ENCODE measurements at regions not wholly inside any gene's neighbourhood (a gene's known extent, or its start where the extent isn't known, plus 50 kb on each side); places are given as distances from the start of the nearest gene placed in this dataset.

DNA sequence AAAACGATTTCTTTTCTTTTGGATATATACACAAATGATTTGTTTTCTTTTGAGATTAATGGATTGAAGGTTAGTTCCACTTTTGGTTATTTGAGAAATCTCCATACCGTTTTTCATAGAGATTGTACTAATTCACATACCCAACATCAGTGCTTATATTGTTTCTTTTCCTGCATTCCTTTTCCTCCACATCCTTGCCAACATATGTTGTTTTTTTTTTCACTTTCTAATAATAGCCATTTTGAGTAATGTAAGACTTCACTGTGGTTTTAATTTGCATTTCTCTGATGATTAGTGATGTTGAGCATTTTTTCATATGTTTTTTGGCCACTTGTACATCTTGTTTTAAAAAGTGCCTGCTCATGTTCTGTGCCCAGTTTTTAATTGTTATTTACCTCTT is 846.4 kb upstream of the EYS start:
- TF ChIP-seq REST (tag by site-specific recombination; IDR thresholded peaks at IDR 0.05) (no peak), ZBTB8A (tag by site-specific recombination; IDR thresholded peaks at IDR 0.05) (no peak), ZNF292 (tag by site-specific recombination; IDR thresholded peaks at IDR 0.05; ENCODE audit: borderline replicate concordance, low read depth) (no peak), TRIM28 (IDR thresholded peaks at IDR 0.05; ENCODE audit: borderline replicate concordance, low read length) (no peak), KLF9 (tag by site-specific recombination; IDR thresholded peaks at IDR 0.05; ENCODE audit: low read depth) (no peak), KLF16 (tag by site-specific recombination; IDR thresholded peaks at IDR 0.05) (no peak), ZNF146 (tag by site-specific recombination; IDR thresholded peaks at IDR 0.05) (no peak)
- no peaks in the 10 kb centered on the region for H3K36me3 ChIP-seq (ENCODE audit: control insufficient read depth in 2 of 2, insufficient read depth in 1 of 2, low read length in 2 of 2)
- no peak overlapping the region for H3K27ac ChIP-seq (ENCODE audit: extremely low read depth, low read depth, low read length)
- ChIA-PET CTCF (no interaction called here), POLR2A (no interaction called here)
- no peaks in the 10 kb centered on the region for H3K9me3 ChIP-seq (ENCODE audit: control insufficient read depth, insufficient read depth, low read depth, low read length)
- H3K4me3 ChIP-seq (ENCODE audit: low read depth, low read length), result no peak overlapping the region
- no peaks in the 10 kb centered on the region for H3K4me1 ChIP-seq (ENCODE audit: control insufficient read depth, insufficient read depth, low read length)

GRCh38 chr6:66538551-66539135 is 831.6 kb upstream of the EYS start:
- ChIA-PET POLR2A (no interaction called here), CTCF (no interaction called here)
- Histone ChIP-seq H3K36me3 (ENCODE audit: control insufficient read depth in 2 of 2, insufficient read depth in 1 of 2, low read length in 2 of 2) (no peaks in the 10 kb centered on the region), H3K27ac (ENCODE audit: extremely low read depth, low read depth, low read length) (no peak overlapping the region), H3K4me1 (ENCODE audit: control insufficient read depth, insufficient read depth, low read length) (no peaks in the 10 kb centered on the region), H3K4me3 (ENCODE audit: low read depth, low read length) (no peak overlapping the region), H3K9me3 (ENCODE audit: control insufficient read depth, insufficient read depth, low read depth, low read length) (no peaks in the 10 kb centered on the region)
- no peak for TF ChIP-seq ZNF776 (tag by site-specific recombination; IDR thresholded peaks at IDR 0.05; ENCODE audit: borderline replicate concordance)
- TF ChIP-seq ZNF157 (tag by site-specific recombination; IDR thresholded peaks at IDR 0.05), result no peak

DNA sequence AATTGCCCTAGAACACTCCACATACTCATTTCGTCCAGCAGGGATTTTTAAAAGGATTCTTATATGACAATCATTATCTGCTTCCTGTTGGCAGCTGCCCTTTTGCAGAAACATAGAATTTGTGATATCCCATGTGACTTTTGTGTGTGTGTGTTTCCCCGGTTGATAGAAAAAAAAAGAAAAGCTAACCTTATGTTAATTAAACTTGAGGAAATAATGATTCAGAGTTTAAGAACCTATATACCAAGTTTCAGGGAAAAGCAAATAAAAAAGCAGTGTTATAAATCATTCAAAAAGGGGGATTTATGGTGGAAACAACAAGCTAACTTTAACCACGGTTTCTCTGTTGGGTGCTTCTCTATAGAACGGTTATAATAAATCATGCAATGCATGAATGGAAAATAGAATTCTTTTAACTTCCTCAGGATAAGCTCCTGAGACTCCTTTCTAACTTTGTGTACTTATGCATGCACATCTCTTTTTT is 826.9 kb upstream of the EYS start:
- no peaks in the 10 kb centered on the region for H3K9me3 ChIP-seq (ENCODE audit: control insufficient read depth, insufficient read depth, low read depth, low read length)
- ChIA-PET CTCF (interaction anchor here (0.8 kb wide), 1 partner anchor 22 kb away, joined by 4 read pairs; no protein-coding TSS in a partner anchor), POLR2A (no interaction called here)
- H3K36me3 ChIP-seq (ENCODE audit: control insufficient read depth in 2 of 2, insufficient read depth in 1 of 2, low read length in 2 of 2), result no peaks in the 10 kb centered on the region
- no peaks in the 10 kb centered on the region for H3K4me1 ChIP-seq (ENCODE audit: control insufficient read depth, insufficient read depth, low read length)
- H3K4me3 ChIP-seq (ENCODE audit: low read depth, low read length), result no peak overlapping the region
- H3K27ac ChIP-seq (ENCODE audit: extremely low read depth, low read depth, low read length), result no peak overlapping the region
- TF ChIP-seq ZNF155 (tag by site-specific recombination; IDR thresholded peaks at IDR 0.05) (no peak), ZNF354C (tag by site-specific recombination; IDR thresholded peaks at IDR 0.05; ENCODE audit: borderline replicate concordance, low read depth) (no peak), GFI1B (tag by site-specific recombination; IDR thresholded peaks at IDR 0.05) (no peak), OVOL3 (tag by site-specific recombination; IDR thresholded peaks at IDR 0.05) (no peak), ZNF530 (tag by site-specific recombination; IDR thresholded peaks at IDR 0.05; ENCODE audit: low read depth) (no peak), ZFP37 (tag by site-specific recombination; IDR thresholded peaks at IDR 0.05) (no peak), CTCF (tag by site-specific recombination; IDR thresholded peaks at IDR 0.05) (no peak), ZNF274 (IDR thresholded peaks at IDR 0.05; ENCODE audit: low read length) (no peak), ZNF274 (tag by site-specific recombination; IDR thresholded peaks at IDR 0.05; ENCODE audit: borderline replicate concordance) (no peak), IKZF3 (tag by site-specific recombination; IDR thresholded peaks at IDR 0.05) (no peak), ZNF449 (tag by site-specific recombination; IDR thresholded peaks at IDR 0.05) (no peak)
- TF ChIP-seq, protein P1, sequence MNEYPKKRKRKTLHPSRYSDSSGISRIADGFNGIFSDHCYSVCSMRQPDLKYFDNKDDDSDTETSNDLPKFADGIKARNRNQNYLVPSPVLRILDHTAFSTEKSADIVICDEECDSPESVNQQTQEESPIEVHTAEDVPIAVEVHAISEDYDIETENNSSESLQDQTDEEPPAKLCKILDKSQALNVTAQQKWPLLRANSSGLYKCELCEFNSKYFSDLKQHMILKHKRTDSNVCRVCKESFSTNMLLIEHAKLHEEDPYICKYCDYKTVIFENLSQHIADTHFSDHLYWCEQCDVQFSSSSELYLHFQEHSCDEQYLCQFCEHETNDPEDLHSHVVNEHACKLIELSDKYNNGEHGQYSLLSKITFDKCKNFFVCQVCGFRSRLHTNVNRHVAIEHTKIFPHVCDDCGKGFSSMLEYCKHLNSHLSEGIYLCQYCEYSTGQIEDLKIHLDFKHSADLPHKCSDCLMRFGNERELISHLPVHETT (tag by site-specific recombination; IDR thresholded peaks at IDR 0.05), result no peak
- TF ChIP-seq, protein P2, sequence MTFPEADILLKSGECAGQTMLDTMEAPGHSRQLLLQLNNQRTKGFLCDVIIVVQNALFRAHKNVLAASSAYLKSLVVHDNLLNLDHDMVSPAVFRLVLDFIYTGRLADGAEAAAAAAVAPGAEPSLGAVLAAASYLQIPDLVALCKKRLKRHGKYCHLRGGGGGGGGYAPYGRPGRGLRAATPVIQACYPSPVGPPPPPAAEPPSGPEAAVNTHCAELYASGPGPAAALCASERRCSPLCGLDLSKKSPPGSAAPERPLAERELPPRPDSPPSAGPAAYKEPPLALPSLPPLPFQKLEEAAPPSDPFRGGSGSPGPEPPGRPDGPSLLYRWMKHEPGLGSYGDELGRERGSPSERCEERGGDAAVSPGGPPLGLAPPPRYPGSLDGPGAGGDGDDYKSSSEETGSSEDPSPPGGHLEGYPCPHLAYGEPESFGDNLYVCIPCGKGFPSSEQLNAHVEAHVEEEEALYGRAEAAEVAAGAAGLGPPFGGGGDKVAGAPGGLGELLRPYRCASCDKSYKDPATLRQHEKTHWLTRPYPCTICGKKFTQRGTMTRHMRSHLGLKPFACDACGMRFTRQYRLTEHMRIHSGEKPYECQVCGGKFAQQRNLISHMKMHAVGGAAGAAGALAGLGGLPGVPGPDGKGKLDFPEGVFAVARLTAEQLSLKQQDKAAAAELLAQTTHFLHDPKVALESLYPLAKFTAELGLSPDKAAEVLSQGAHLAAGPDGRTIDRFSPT (tag by site-specific recombination; IDR thresholded peaks at IDR 0.05), result no peak

Measured in HEK293 (cell line).